AG09309 (cell line): ENCODE measurements at regions not wholly inside any gene's neighbourhood (a gene's known extent, or its start where the extent isn't known, plus 50 kb on each side); places are given as distances from the start of the nearest gene placed in this dataset.

Experiments
- DNase-seq: peaks from one replicate; pipeline ENCODE4 v3.0.0-alpha.2; 2010; ENCODE audit warnings: low read depth
- H3K4me3 ChIP-seq: 2 replicates; pipeline ENCODE4 v1.5.1; 2011; ENCODE audit warnings: mild to moderate bottlenecking, low read depth, low read length, moderate library complexity; ENCODE audit not compliant: control insufficient read depth
- CTCF ChIP-seq: IDR thresholded peaks from 2 replicates; pipeline ENCODE4 v1.5.1; 2011; ENCODE audit warnings: mild to moderate bottlenecking, low read depth, low read length, inconsistent platforms; ENCODE audit not compliant: insufficient read depth, control insufficient read depth; ENCODE audit errors: missing control alignments

- no peak for DNase-seq
- no peak overlapping the region for H3K4me3 ChIP-seq
- no peak for TF ChIP-seq CTCF
Measured at GRCh38 chr1:80385650-80386049, 1379.1 kb upstream of the ADGRL4 start.

GRCh38 chr1:80384959-80385358, 1378.4 kb upstream of the ADGRL4 start:
- H3K4me3 ChIP-seq = no peak overlapping the region
- TF ChIP-seq CTCF = no peak

GRCh38 chr1:80384083-80384830, 1377.7 kb upstream of the ADGRL4 start:
- TF ChIP-seq CTCF = no peak
- H3K4me3 ChIP-seq = no peak overlapping the region
- DNase-seq = no peak

More at GRCh38 chr1:80384959-80385358, 1378.4 kb upstream of the ADGRL4 start:
- DNase-seq = no peak

DNA sequence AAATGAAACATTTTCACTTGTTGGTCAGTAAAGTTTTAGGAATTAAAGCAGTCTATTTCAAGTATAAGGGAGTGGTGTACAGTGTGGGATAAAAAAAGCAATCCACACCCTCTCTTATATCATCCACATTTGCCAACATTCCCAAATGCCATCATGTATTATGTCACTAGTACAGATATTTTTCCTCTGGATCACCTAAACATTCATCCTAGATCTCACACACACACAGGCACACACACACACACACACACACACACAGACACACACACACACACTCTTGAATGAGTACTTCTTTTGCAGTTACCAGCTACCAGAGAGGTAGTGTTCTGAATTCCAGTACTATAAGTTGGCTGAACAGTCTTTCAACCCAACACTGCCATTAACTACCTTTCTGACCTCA, 1369.1 kb upstream of the ADGRL4 start:
- TF ChIP-seq CTCF = no peak
- H3K4me3 ChIP-seq = no peak overlapping the region
- peak; percentile 52 for DNase-seq

DNA sequence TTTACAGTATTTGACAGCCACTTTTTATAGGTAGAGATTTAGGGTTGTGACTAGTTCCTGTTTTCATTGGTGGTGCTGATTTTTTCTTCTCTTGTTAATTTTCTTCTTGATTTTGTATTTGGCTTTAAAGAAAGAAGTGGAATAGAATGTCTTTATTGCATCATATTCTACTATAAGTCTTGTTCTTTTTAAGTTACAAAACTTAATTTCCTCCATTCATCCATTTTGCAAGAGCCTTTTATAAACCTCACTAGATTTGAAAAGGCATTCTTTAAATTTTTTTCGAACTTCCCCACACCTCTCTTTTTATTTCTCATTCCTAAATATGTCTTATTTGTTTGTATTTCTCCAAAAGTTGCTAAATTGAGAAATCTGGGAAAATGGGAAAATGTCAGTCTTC, 1368.6 kb upstream of the ADGRL4 start:
- no peak for DNase-seq
- no peak for TF ChIP-seq CTCF
- H3K4me3 ChIP-seq = no peak overlapping the region

- no peak for DNase-seq
- TF ChIP-seq CTCF = no peak
Measured at GRCh38 chr1:80369780-80370179, 1363.2 kb upstream of the ADGRL4 start.

More at GRCh38 chr1:80369780-80370179, 1363.2 kb upstream of the ADGRL4 start:
- H3K4me3 ChIP-seq = no peak overlapping the region
